HEK293 (cell line): ENCODE measurements at regions not wholly inside any gene's neighbourhood (a gene's known extent, or its start where the extent isn't known, plus 50 kb on each side); places are given as distances from the start of the nearest gene placed in this dataset.

Experiments used
- CTCF ChIA-PET: fragments of 350-600 bp; formaldehyde crosslinking; extraction: SDS; loops from one replicate; lab custom pipeline; 2021; ENCODE audit warnings: antibody characterized with exemption; lab: Yijun Ruan, JAX
- POLR2A ChIA-PET: fragments of 300-600 bp; formaldehyde crosslinking; extraction: SDS; loops from one replicate; lab custom pipeline; 2020; ENCODE audit warnings: antibody characterized with exemption, inconsistent platforms; lab: Yijun Ruan, JAX
- H3K27ac ChIP-seq: fragments of 200-500 bp; sonication (Bioruptor generic); 2 replicates; pipeline ENCODE4 v1.5.1; 2014; ENCODE audit warnings: low read depth, low read length, control low read depth, inconsistent platforms; ENCODE audit errors: extremely low read depth
- H3K36me3 ChIP-seq, 2 experiments: fragments of 200-500 bp in 1 of 2; sonication (Bioruptor generic) in 1 of 2; 1 replicate in 1 of 2; 2 replicates in 1 of 2; pipeline ENCODE4 v1.5.1; 2014 to 2017; ENCODE audit warnings: inconsistent platforms in 2 of 2, low read length in 2 of 2; ENCODE audit not compliant: control insufficient read depth in 2 of 2, insufficient read depth in 1 of 2
- H3K4me1 ChIP-seq: fragments of 200-500 bp; sonication (Bioruptor generic); 2 replicates; pipeline ENCODE4 v1.5.1; 2014; ENCODE audit warnings: mild to moderate bottlenecking, low read length, inconsistent platforms; ENCODE audit not compliant: control insufficient read depth, insufficient read depth
- H3K4me3 ChIP-seq: 2 replicates; pipeline ENCODE4 v1.5.1; 2011; ENCODE audit warnings: low read depth, mild to moderate bottlenecking, control low read depth, low read length, moderate library complexity
- H3K9me3 ChIP-seq: fragments of 200-500 bp; sonication (Bioruptor generic); 2 replicates; pipeline ENCODE4 v1.5.1; 2014; ENCODE audit warnings: low read depth, low read length, inconsistent platforms; ENCODE audit not compliant: control insufficient read depth, insufficient read depth
- BCL11A ChIP-seq: fragments of 450-650 bp; formaldehyde crosslinking; IDR thresholded peaks from 2 replicates; pipeline ENCODE4 v1.5.1; 2016; ENCODE audit warnings: low read depth, missing biosample characterization, missing genetic modification characterization
- HIC1 ChIP-seq: fragments of 450-650 bp; formaldehyde crosslinking; IDR thresholded peaks from 2 replicates; pipeline ENCODE4 v1.5.1; 2016; ENCODE audit warnings: missing biosample characterization, missing genetic modification characterization
- REST ChIP-seq: fragments of 450-650 bp; formaldehyde crosslinking; IDR thresholded peaks from 2 replicates; pipeline ENCODE4 v1.5.1; 2016; ENCODE audit warnings: missing biosample characterization, missing genetic modification characterization
- ZEB2 ChIP-seq: fragments of 450-650 bp; formaldehyde crosslinking; IDR thresholded peaks from 2 replicates; pipeline ENCODE4 v1.5.1; 2016; ENCODE audit warnings: missing biosample characterization, missing genetic modification characterization
- ZFHX2 ChIP-seq: fragments of 450-650 bp; formaldehyde crosslinking; conservative IDR thresholded peaks from 2 replicates; pipeline ENCODE4 v1.5.1; 2016; ENCODE audit warnings: missing biosample characterization, missing genetic modification characterization
- ZIC2 ChIP-seq: fragments of 450-650 bp; formaldehyde crosslinking; IDR thresholded peaks from 2 replicates; pipeline ENCODE4 v1.5.1; 2016; ENCODE audit warnings: missing biosample characterization, missing genetic modification characterization
- ZNF184 ChIP-seq: fragments of 450-650 bp; IDR thresholded peaks from 2 replicates; pipeline ENCODE4 v1.5.1; 2018; ENCODE audit warnings: missing biosample characterization, mild to moderate bottlenecking, missing genetic modification characterization
- ZNF19 ChIP-seq: fragments of 450-650 bp; formaldehyde crosslinking; IDR thresholded peaks from 2 replicates; pipeline ENCODE4; 2016; ENCODE audit warnings: missing biosample characterization, missing genetic modification characterization, low read depth
- ZNF48 ChIP-seq: fragments of 450-650 bp; formaldehyde crosslinking; IDR thresholded peaks from 2 replicates; pipeline ENCODE4 v1.5.1; 2016; ENCODE audit warnings: missing biosample characterization, missing genetic modification characterization
- ZNF544 ChIP-seq: fragments of 450-650 bp; formaldehyde crosslinking; IDR thresholded peaks from 2 replicates; pipeline ENCODE4 v1.5.0; 2017; ENCODE audit warnings: missing biosample characterization, missing genetic modification characterization
- ZNF580 ChIP-seq: fragments of 450-650 bp; formaldehyde crosslinking; IDR thresholded peaks from 2 replicates; pipeline ENCODE4 v1.5.1; 2016; ENCODE audit warnings: missing biosample characterization, missing genetic modification characterization
- ZNF621 ChIP-seq: fragments of 450-650 bp; formaldehyde crosslinking; IDR thresholded peaks from 2 replicates; pipeline ENCODE4 v1.5.1; 2017; ENCODE audit warnings: missing biosample characterization, missing genetic modification characterization
- ZNF629 ChIP-seq: fragments of 450-650 bp; formaldehyde crosslinking; IDR thresholded peaks from 2 replicates; pipeline ENCODE4 v1.5.1; 2017; ENCODE audit warnings: missing biosample characterization, missing genetic modification characterization
- ZNF830 ChIP-seq: fragments of 450-650 bp; IDR thresholded peaks from 2 replicates; pipeline ENCODE4 v1.5.0; 2018; ENCODE audit warnings: missing biosample characterization, missing genetic modification characterization, low read depth, mild to moderate bottlenecking, moderate library complexity
- TF ChIP-seq, protein P1 (sequence below): fragments of 450-650 bp; formaldehyde crosslinking; IDR thresholded peaks from 2 replicates; pipeline ENCODE4 v1.5.1; 2016; ENCODE audit warnings: missing biosample characterization, missing genetic modification characterization
- TF ChIP-seq, protein P2 (sequence below): fragments of 450-650 bp; formaldehyde crosslinking; IDR thresholded peaks from 2 replicates; pipeline ENCODE4 v1.5.1; 2016; ENCODE audit warnings: missing biosample characterization, missing genetic modification characterization

DNA sequence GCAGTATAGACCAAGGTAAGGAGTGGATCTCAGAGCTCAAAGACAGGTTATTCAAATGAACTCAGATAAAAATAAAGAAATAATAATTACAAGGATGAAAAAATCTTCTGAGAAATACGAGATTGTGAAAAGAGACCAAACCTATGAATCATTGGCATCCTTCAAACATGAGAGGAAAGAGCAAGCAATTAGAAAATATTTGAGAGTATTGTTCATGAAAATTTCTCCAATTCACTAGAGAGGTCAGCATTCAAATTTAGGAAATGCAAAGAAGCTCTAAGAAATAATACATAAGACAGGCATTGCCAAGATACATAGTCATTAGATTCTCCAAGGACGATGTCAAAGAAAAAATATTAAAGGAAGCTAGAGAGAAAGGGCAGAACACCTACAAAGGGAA is 93.5 kb upstream of the GALNTL6 start:
- Histone ChIP-seq H3K36me3 (no peaks in the 10 kb centered on the region), H3K4me3 (no peak overlapping the region), H3K27ac (no peak overlapping the region), H3K9me3 (no peaks in the 10 kb centered on the region), H3K4me1 (no peaks in the 10 kb centered on the region)
- ChIA-PET CTCF (no interaction called here), POLR2A (no interaction called here)
- TF ChIP-seq ZNF19 (tag by site-specific recombination) (no peak), ZNF48 (tag by site-specific recombination) (no peak), ZFHX2 (tag by site-specific recombination) (no peak), BCL11A (tag by site-specific recombination) (no peak)
- TF ChIP-seq, protein P1, sequence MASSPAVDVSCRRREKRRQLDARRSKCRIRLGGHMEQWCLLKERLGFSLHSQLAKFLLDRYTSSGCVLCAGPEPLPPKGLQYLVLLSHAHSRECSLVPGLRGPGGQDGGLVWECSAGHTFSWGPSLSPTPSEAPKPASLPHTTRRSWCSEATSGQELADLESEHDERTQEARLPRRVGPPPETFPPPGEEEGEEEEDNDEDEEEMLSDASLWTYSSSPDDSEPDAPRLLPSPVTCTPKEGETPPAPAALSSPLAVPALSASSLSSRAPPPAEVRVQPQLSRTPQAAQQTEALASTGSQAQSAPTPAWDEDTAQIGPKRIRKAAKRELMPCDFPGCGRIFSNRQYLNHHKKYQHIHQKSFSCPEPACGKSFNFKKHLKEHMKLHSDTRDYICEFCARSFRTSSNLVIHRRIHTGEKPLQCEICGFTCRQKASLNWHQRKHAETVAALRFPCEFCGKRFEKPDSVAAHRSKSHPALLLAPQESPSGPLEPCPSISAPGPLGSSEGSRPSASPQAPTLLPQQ = no peak
- TF ChIP-seq, protein P2, sequence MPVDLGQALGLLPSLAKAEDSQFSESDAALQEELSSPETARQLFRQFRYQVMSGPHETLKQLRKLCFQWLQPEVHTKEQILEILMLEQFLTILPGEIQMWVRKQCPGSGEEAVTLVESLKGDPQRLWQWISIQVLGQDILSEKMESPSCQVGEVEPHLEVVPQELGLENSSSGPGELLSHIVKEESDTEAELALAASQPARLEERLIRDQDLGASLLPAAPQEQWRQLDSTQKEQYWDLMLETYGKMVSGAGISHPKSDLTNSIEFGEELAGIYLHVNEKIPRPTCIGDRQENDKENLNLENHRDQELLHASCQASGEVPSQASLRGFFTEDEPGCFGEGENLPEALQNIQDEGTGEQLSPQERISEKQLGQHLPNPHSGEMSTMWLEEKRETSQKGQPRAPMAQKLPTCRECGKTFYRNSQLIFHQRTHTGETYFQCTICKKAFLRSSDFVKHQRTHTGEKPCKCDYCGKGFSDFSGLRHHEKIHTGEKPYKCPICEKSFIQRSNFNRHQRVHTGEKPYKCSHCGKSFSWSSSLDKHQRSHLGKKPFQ = no peak

GRCh38 chr4:171718665-171719064 is 94.5 kb upstream of the GALNTL6 start:
- Histone ChIP-seq H3K27ac (no peak overlapping the region), H3K9me3 (no peaks in the 10 kb centered on the region), H3K4me3 (no peak overlapping the region), H3K4me1 (no peaks in the 10 kb centered on the region), H3K36me3 (no peaks in the 10 kb centered on the region)
- ChIA-PET CTCF (no interaction called here), POLR2A (no interaction called here)
- no peak for TF ChIP-seq ZIC2
- no peak for TF ChIP-seq ZNF629 (tag by site-specific recombination)
- TF ChIP-seq ZEB2 (tag by site-specific recombination) = no peak
- no peak for TF ChIP-seq ZNF830
- no peak for TF ChIP-seq ZNF184 (tag by site-specific recombination)
- no peak for TF ChIP-seq REST (tag by site-specific recombination)
- no peak for TF ChIP-seq ZNF544 (tag by site-specific recombination)
- TF ChIP-seq ZNF621 (tag by site-specific recombination) = no peak
- TF ChIP-seq ZNF580 (tag by site-specific recombination) = no peak
- no peak for TF ChIP-seq HIC1 (tag by site-specific recombination)
